ENCODE measurements at regions not wholly inside any gene's neighbourhood (a gene's known extent, or its start where the extent isn't known, plus 50 kb on each side); places are given as distances from the start of the nearest gene placed in this dataset.

DNA sequence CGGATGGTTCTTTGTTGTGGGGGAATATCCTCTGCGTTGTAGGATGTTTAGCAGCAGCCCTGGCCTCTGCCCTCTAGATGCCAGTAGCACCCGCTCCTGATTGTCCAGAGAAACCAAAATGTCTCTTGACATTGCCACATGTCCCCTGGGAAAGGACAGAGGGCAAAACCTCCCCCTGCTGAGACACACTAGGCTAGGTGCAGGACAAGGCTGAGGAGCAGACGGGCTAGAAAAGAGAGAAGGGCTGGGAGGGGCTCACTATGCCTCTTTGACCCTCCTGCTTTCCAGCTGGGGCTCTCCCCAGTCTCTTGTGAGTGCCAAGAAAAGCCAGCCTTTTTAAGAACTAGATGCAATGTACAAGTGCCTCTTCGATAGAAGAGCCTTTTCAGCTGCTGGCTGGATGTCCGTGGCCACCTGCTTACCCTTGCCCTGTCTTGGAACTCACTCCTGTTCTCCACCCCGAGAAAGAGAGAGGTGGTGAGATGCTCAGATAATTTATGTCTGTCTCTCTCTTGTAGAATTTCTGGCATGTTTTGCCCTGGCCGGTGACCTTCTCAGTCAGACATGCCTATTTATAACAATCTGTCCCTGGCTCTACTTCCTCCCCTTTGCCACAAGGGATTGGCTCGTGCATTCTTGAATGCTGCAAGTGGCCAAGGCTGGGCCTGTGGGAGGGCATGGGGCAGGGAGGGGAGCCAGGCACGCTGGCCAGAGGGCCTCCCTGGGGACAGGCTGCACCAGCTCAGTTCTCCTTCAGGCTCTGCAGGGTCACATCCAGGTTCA is 142.6 kb downstream of the RPLP1 start:
- Histone ChIP-seq H3K9ac (ENCODE audit: low read length) (no peak overlapping the region), H3K36me3 (ENCODE audit: insufficient read depth, low read length) (no peaks in the 10 kb centered on the region), H3K27ac (ENCODE audit: low read depth, low read length) (no peak overlapping the region), H3K4me1 (ENCODE audit: insufficient read depth, low read length) (peaks cover 24% of the 10 kb centered on the region), H3K27me3 (ENCODE audit: control insufficient read depth in 1 of 2, insufficient read depth in 2 of 2, low read length in 2 of 2) (no peaks in the 10 kb centered on the region), H3K4me3 (ENCODE audit: low read depth in 1 of 2, low read length in 2 of 2) (peak overlapping the region in 1 of 2 donors; percentile 44), H3K9me3 (ENCODE audit: low read length) (no peaks in the 10 kb centered on the region)

DNA sequence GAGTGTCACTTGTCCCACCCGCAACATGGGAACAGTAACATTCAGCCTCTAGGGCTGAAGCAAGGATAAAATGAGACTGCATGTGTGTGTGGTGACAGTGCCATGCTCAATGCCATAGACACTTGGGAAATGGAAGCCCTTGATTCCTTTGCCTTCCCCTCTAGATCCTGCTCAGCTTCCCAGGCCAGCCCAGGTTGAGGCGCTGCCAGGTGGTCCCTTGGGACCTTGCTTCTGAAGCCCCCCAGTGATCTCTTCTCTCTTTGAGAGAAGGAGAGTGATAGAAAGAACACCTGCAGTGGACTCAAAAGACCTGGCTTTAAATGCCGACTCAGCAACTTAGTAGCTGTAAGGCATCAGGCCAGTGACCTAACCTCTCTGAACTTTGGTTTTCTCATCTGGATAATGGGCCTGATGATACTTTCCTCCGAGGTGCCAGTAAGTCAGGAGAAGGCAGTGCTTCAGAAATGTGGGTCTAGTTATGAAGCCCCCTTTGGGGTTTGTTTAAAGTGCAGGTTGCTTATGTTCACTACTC is 144.5 kb downstream of the RPLP1 start:
- no peaks in the 10 kb centered on the region for H3K9me3 ChIP-seq (ENCODE audit: low read length)
- H3K9ac ChIP-seq (ENCODE audit: low read length) = no peak overlapping the region
- H3K4me3 ChIP-seq (ENCODE audit: low read depth in 1 of 2, low read length in 2 of 2) = no peak overlapping the region
- peaks cover 24% of the 10 kb centered on the region for H3K4me1 ChIP-seq (ENCODE audit: insufficient read depth, low read length)
- H3K27me3 ChIP-seq (ENCODE audit: control insufficient read depth in 1 of 2, insufficient read depth in 2 of 2, low read length in 2 of 2) = no peaks in the 10 kb centered on the region
- H3K27ac ChIP-seq (ENCODE audit: low read depth, low read length) = no peak overlapping the region
- no peaks in the 10 kb centered on the region for H3K36me3 ChIP-seq (ENCODE audit: insufficient read depth, low read length)

DNA sequence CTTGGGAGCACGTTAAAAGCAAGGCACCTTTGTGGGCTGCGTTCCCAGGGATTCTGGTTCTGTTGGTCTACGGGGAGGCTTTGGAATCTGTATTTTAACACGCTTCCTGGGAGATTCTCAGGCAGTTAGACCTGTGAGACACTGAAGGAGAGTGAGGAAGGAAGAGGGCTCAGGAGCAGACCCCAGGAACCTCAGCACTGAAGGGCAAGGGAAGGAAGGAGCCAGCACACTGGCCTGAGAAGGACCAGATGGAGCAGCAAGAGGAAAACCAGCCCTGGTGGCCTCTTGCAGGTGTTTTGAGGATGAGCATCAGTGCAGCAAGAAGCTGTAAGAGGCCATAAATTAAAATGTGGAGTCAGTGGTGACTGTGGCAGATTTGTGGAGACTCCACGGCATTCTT is 146.7 kb downstream of the RPLP1 start:
- H3K9ac ChIP-seq (ENCODE audit: low read length) = no peak overlapping the region
- H3K27ac ChIP-seq (ENCODE audit: low read depth, low read length) = no peak overlapping the region
- no peaks in the 10 kb centered on the region for H3K27me3 ChIP-seq (ENCODE audit: control insufficient read depth in 1 of 2, insufficient read depth in 2 of 2, low read length in 2 of 2)
- H3K4me3 ChIP-seq (ENCODE audit: low read depth in 1 of 2, low read length in 2 of 2) = no peak overlapping the region
- H3K4me1 ChIP-seq (ENCODE audit: insufficient read depth, low read length) = peaks cover 19% of the 10 kb centered on the region
- no peaks in the 10 kb centered on the region for H3K36me3 ChIP-seq (ENCODE audit: insufficient read depth, low read length)
- no peaks in the 10 kb centered on the region for H3K9me3 ChIP-seq (ENCODE audit: low read length)

DNA sequence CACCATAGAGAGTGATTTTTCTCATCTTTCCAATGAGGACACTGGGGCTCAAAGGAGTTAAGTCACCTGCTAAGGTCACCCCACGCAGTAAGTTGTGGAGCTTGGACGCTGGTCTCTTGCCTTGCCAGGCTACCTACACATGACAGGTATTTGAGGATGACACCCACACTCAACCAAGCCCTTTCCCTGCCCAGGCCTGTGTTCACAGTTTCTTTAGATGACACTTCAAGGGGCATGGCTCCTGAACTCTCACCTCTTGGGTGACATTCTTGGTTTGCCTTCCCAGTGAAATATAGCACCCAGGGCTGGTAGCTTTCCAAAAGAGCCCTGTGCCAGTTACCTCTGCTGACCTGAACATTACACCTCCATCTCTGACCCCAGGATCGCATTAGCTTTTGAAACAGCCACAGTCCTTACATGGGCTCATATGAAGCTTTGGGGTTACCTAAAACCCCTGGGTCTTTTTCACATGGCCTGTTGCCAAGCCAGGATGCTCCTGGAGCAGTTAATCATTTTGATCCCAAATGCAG is 148.0 kb downstream of the RPLP1 start:
- Histone ChIP-seq H3K4me3 (ENCODE audit: low read depth in 1 of 2, low read length in 2 of 2) (no peak overlapping the region), H3K9me3 (ENCODE audit: low read length) (no peaks in the 10 kb centered on the region), H3K4me1 (ENCODE audit: insufficient read depth, low read length) (peaks cover 5% of the 10 kb centered on the region), H3K36me3 (ENCODE audit: insufficient read depth, low read length) (no peaks in the 10 kb centered on the region), H3K27me3 (ENCODE audit: control insufficient read depth in 1 of 2, insufficient read depth in 2 of 2, low read length in 2 of 2) (no peaks in the 10 kb centered on the region), H3K27ac (ENCODE audit: low read depth, low read length) (no peak overlapping the region), H3K9ac (ENCODE audit: low read length) (no peak overlapping the region)

GRCh38 chr15:69601711-69602504 is 149.3 kb downstream of the RPLP1 start:
- Histone ChIP-seq H3K9ac (ENCODE audit: low read length) (no peak overlapping the region), H3K27me3 (ENCODE audit: control insufficient read depth in 1 of 2, insufficient read depth in 2 of 2, low read length in 2 of 2) (no peaks in the 10 kb centered on the region), H3K9me3 (ENCODE audit: low read length) (no peaks in the 10 kb centered on the region), H3K36me3 (ENCODE audit: insufficient read depth, low read length) (no peaks in the 10 kb centered on the region), H3K4me1 (ENCODE audit: insufficient read depth, low read length) (no peaks in the 10 kb centered on the region), H3K4me3 (ENCODE audit: low read depth in 1 of 2, low read length in 2 of 2) (no peak overlapping the region), H3K27ac (ENCODE audit: low read depth, low read length) (no peak overlapping the region)

- Histone ChIP-seq H3K27me3 (ENCODE audit: control insufficient read depth in 1 of 2, insufficient read depth in 2 of 2, low read length in 2 of 2) (no peaks in the 10 kb centered on the region), H3K27ac (ENCODE audit: low read depth, low read length) (no peak overlapping the region), H3K4me3 (ENCODE audit: low read depth in 1 of 2, low read length in 2 of 2) (no peak overlapping the region), H3K36me3 (ENCODE audit: insufficient read depth, low read length) (no peaks in the 10 kb centered on the region), H3K9ac (ENCODE audit: low read length) (no peak overlapping the region), H3K4me1 (ENCODE audit: insufficient read depth, low read length) (no peaks in the 10 kb centered on the region), H3K9me3 (ENCODE audit: low read length) (no peaks in the 10 kb centered on the region)
Observed at GRCh38 chr15:69602921-69603320, 150.3 kb downstream of the RPLP1 start.

DNA sequence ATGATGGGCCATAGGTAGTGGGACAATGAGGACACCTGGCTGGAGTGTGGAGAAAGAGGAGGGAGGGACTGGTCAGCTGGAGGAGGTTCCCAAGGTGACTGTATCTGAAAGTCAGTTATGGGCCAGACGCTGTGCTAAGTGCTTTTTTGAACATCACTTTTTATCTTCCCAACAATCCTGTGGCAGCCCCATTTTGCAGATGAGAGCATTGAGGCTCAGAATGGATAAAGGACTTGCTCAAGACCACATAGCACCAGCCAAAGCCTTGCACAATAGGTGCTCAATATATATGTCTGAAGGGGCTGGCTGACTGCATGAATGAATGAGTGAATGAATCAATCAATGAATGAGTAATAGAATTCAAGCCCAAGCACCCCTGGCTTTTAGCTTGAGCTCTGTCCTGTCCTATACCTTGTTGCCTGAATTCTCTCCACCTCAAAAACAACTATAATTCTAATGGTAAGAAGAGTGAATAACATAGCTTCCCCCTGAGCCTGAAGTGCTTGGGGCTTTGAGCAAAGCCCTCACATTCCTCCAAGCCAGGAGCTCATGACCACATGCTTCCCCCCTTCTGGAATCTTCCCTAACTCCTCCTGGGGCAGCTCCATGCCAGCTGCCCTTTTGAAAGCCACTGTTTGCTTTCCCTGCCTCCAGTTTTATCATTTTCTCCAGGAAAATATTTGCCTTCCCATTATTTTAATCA is 150.9 kb downstream of the RPLP1 start:
- Histone ChIP-seq H3K4me1 (ENCODE audit: insufficient read depth, low read length) (no peaks in the 10 kb centered on the region), H3K27ac (ENCODE audit: low read depth, low read length) (no peak overlapping the region), H3K4me3 (ENCODE audit: low read depth in 1 of 2, low read length in 2 of 2) (no peak overlapping the region), H3K9me3 (ENCODE audit: low read length) (no peaks in the 10 kb centered on the region), H3K27me3 (ENCODE audit: control insufficient read depth in 1 of 2, insufficient read depth in 2 of 2, low read length in 2 of 2) (no peaks in the 10 kb centered on the region), H3K36me3 (ENCODE audit: insufficient read depth, low read length) (no peaks in the 10 kb centered on the region), H3K9ac (ENCODE audit: low read length) (no peak overlapping the region)

GRCh38 chr15:69604072-69604411 is 151.4 kb downstream of the RPLP1 start:
- Histone ChIP-seq H3K36me3 (ENCODE audit: insufficient read depth, low read length) (no peaks in the 10 kb centered on the region), H3K4me3 (ENCODE audit: low read depth in 1 of 2, low read length in 2 of 2) (no peak overlapping the region), H3K27me3 (ENCODE audit: control insufficient read depth in 1 of 2, insufficient read depth in 2 of 2, low read length in 2 of 2) (no peaks in the 10 kb centered on the region), H3K27ac (ENCODE audit: low read depth, low read length) (no peak overlapping the region), H3K9ac (ENCODE audit: low read length) (no peak overlapping the region), H3K4me1 (ENCODE audit: insufficient read depth, low read length) (no peaks in the 10 kb centered on the region), H3K9me3 (ENCODE audit: low read length) (no peaks in the 10 kb centered on the region)

DNA sequence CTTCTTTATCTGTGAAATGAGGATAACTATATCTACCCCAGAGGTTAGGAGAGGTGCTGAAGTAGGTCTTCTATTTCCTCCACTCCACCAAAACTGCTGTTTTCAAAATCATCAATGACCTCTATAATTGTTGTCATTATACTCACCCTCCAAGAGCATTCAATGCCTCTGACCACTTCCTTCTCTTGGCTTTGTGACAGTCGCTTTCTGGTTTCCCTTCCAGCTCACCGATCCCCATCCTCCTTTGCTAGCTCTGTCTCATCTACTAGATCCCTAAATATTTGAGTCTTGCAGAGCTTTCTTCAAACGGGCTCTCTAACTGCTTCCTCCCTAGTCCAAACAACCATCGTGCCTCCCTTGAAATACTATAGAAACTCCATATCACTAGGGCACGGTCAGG is 153.5 kb downstream of the RPLP1 start:
- Histone ChIP-seq H3K27ac (ENCODE audit: low read depth, low read length) (no peak overlapping the region), H3K27me3 (ENCODE audit: control insufficient read depth in 1 of 2, insufficient read depth in 2 of 2, low read length in 2 of 2) (no peaks in the 10 kb centered on the region), H3K9me3 (ENCODE audit: low read length) (no peaks in the 10 kb centered on the region), H3K4me3 (ENCODE audit: low read depth in 1 of 2, low read length in 2 of 2) (no peak overlapping the region), H3K9ac (ENCODE audit: low read length) (no peak overlapping the region), H3K4me1 (ENCODE audit: insufficient read depth, low read length) (no peaks in the 10 kb centered on the region), H3K36me3 (ENCODE audit: insufficient read depth, low read length) (no peaks in the 10 kb centered on the region)

DNA sequence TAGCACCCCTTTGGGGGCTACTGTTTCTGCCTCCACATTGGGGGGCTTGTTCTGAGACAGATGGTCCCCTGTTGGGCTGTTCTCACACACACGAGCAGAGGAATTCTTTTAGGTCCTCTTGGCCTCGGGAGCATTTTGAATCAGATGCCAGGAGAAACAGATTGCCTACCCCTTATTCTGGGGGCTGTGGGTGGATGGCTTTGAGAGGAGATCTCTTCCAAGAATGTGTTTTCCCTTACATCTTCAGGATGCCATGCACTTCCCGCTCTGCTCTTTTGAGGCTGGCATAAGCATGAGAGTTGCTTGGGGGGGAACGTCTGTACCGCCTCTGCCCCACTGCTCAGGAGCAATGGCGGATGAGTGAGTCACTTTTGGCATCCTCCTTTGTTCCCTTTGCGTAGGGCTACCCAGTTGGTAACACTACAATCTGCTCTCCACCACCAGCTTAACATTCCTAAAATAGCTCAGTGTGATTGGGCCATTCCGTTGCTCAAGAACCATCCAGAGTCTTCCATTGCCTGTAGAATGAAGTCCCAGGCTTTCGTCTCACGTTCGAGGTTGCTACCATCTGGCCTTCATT is 154.4 kb downstream of the RPLP1 start:
- Histone ChIP-seq H3K27ac (ENCODE audit: low read depth, low read length) (no peak overlapping the region), H3K36me3 (ENCODE audit: insufficient read depth, low read length) (no peaks in the 10 kb centered on the region), H3K4me1 (ENCODE audit: insufficient read depth, low read length) (no peaks in the 10 kb centered on the region), H3K9ac (ENCODE audit: low read length) (no peak overlapping the region), H3K9me3 (ENCODE audit: low read length) (no peaks in the 10 kb centered on the region), H3K4me3 (ENCODE audit: low read depth in 1 of 2, low read length in 2 of 2) (no peak overlapping the region), H3K27me3 (ENCODE audit: control insufficient read depth in 1 of 2, insufficient read depth in 2 of 2, low read length in 2 of 2) (no peaks in the 10 kb centered on the region)

- Histone ChIP-seq H3K4me3 (ENCODE audit: low read depth in 1 of 2, low read length in 2 of 2) (no peak overlapping the region), H3K9ac (ENCODE audit: low read length) (no peak overlapping the region), H3K9me3 (ENCODE audit: low read length) (no peaks in the 10 kb centered on the region), H3K36me3 (ENCODE audit: insufficient read depth, low read length) (no peaks in the 10 kb centered on the region), H3K27ac (ENCODE audit: low read depth, low read length) (no peak overlapping the region), H3K4me1 (ENCODE audit: insufficient read depth, low read length) (no peaks in the 10 kb centered on the region), H3K27me3 (ENCODE audit: control insufficient read depth in 1 of 2, insufficient read depth in 2 of 2, low read length in 2 of 2) (no peaks in the 10 kb centered on the region)
Observed at GRCh38 chr15:69608661-69609060, 156.0 kb downstream of the RPLP1 start.

Data from muscle layer of colon (tissue), 2 donors.